ENCODE measurements at regions not wholly inside any gene's neighbourhood (a gene's known extent, or its start where the extent isn't known, plus 50 kb on each side); places are given as distances from the start of the nearest gene placed in this dataset.

DNA sequence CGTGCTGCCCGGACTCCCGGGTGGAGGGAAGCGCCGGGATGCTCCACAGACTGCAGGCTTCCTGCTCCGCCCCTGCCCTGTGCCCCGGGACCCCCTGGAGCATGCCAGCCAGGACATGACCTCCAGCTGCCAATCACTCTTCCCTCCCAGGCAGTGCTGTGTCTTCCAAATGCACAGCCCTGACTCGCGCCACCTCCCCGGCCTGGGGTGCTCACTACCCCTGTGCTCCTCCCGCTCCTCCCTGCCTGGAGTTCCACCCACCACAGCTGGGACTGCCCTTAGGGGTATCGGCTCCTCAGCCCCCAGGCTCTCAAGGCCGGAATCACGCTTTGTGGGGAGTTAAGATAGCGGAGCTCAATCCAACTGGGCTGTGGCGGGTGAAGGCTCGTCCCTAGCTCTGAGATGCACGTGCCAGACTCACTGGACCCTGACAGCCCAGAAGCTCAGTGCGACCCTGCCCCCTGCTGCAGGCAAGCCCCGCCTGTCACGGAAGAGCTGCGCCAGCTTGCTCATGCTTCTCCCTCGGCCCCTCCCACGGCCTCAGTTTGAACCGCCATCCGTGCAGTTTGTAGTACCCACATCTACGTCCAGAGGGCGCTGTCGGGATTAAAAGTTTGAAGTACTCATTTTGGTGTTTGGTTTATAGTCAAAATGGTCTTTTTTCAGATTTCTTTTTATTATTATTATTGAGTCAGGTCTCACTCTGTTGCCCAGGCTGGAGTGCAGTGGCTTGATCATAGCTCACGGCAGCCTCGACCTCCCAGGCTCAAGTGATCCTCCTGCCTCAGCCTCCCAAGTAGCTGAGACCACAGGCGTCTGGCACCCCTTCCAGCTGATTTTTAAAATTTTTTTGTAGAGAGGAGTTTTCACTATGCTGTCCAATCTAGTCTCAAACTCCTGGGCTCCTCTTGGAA lies 142.5 kb upstream of the TCERG1L start:
- TF ChIP-seq, protein P1, sequence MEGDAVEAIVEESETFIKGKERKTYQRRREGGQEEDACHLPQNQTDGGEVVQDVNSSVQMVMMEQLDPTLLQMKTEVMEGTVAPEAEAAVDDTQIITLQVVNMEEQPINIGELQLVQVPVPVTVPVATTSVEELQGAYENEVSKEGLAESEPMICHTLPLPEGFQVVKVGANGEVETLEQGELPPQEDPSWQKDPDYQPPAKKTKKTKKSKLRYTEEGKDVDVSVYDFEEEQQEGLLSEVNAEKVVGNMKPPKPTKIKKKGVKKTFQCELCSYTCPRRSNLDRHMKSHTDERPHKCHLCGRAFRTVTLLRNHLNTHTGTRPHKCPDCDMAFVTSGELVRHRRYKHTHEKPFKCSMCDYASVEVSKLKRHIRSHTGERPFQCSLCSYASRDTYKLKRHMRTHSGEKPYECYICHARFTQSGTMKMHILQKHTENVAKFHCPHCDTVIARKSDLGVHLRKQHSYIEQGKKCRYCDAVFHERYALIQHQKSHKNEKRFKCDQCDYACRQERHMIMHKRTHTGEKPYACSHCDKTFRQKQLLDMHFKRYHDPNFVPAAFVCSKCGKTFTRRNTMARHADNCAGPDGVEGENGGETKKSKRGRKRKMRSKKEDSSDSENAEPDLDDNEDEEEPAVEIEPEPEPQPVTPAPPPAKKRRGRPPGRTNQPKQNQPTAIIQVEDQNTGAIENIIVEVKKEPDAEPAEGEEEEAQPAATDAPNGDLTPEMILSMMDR (IDR thresholded peaks at IDR 0.05) = peak; percentile 86 to 98 (median 86)
- no peak for TF ChIP-seq POLR2A (IDR thresholded peaks at IDR 0.05)

Measured in testis (tissue), 2 donors.